Progenitor cell of endocrine pancreas (in vitro differentiated cells): ENCODE measurements at regions not wholly inside any gene's neighbourhood (a gene's known extent, or its start where the extent isn't known, plus 50 kb on each side); places are given as distances from the start of the nearest gene placed in this dataset.
"Not testable (repeated sequence)": the region's sequence is repeated elsewhere in the genome, so short reads cannot be mapped to it uniquely, and the experiment has no call there.

Source experiments
- DNase-seq: peaks from one replicate; pipeline ENCODE4 v3.0.0; 2021; ENCODE audit warnings: low spot score; ENCODE audit not compliant: unreplicated experiment
- H3K27ac Mint-ChIP-seq: 2 replicates; pipeline ENCODE4 v1.8.0; 2021; ENCODE audit warnings: mild to moderate bottlenecking, moderate library complexity, mixed read lengths
- H3K27me3 Mint-ChIP-seq: 2 replicates; pipeline ENCODE4 v1.8.0; 2021; ENCODE audit warnings: mixed read lengths
- H3K36me3 Mint-ChIP-seq: 2 replicates; pipeline ENCODE4 v1.8.0; 2022; ENCODE audit warnings: mixed read lengths; ENCODE audit not compliant: insufficient read depth
- H3K4me1 Mint-ChIP-seq: 2 replicates; pipeline ENCODE4 v1.8.0; 2021; ENCODE audit warnings: low read depth, mixed read lengths
- H3K4me3 Mint-ChIP-seq: 2 replicates; pipeline ENCODE4 v1.8.0; 2021; ENCODE audit warnings: low read depth, mild to moderate bottlenecking, moderate library complexity, mixed read lengths
- H3K9me3 Mint-ChIP-seq: 2 replicates; pipeline ENCODE4 v1.8.0; 2021; ENCODE audit warnings: low read depth, mixed read lengths
- TF ChIP-seq, protein P1 (sequence below): fragments of 200-600 bp; sonication (generic); IDR thresholded peaks from one replicate; pipeline ENCODE4 v1.5.0; 2021; ENCODE audit warnings: antibody characterized with exemption, mild to moderate bottlenecking; ENCODE audit not compliant: unreplicated experiment

DNA sequence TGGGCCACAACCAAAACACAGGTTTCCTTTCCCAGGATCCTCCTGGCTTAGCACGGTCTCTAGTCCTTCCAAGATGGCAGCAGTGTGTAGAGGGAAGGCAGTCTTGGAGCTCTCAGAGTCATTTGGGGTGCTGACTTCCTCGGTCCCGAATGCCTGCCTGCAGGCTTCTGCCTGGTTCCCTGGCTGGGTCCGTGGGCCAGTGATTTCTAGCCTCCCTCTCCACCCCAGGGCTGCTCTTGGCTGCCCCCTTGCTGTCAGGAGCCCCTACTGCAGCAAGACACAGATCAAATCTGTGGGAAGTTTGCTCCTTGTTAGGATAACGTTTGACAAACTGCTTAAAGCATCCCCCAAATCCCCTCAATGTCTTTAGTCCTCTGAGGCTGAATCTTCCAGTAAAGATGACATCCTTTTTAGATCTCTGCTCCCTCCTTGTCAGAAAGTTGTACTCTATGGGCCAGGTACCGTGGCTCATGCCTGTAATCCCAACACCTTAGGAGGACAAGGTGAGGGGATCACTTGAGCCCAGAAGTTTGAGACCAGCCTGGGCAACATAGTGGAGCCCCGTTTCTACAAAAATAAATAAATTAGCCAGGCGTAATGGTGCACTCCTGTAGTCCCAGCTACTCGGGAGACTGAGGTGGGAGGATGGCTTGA lies 272.5 kb downstream of the RRAGC start:
- Mint-ChIP-seq H3K27ac (no peak overlapping the region), H3K27me3 (peaks cover 21% of the 10 kb centered on the region), H3K4me1 (no peaks in the 10 kb centered on the region), H3K4me3 (no peak overlapping the region), H3K36me3 (no peaks in the 10 kb centered on the region), H3K9me3 (peaks cover 12% of the 10 kb centered on the region)
- TF ChIP-seq, protein P1, sequence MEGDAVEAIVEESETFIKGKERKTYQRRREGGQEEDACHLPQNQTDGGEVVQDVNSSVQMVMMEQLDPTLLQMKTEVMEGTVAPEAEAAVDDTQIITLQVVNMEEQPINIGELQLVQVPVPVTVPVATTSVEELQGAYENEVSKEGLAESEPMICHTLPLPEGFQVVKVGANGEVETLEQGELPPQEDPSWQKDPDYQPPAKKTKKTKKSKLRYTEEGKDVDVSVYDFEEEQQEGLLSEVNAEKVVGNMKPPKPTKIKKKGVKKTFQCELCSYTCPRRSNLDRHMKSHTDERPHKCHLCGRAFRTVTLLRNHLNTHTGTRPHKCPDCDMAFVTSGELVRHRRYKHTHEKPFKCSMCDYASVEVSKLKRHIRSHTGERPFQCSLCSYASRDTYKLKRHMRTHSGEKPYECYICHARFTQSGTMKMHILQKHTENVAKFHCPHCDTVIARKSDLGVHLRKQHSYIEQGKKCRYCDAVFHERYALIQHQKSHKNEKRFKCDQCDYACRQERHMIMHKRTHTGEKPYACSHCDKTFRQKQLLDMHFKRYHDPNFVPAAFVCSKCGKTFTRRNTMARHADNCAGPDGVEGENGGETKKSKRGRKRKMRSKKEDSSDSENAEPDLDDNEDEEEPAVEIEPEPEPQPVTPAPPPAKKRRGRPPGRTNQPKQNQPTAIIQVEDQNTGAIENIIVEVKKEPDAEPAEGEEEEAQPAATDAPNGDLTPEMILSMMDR: peak; percentile 92
- peak; percentile 52 for DNase-seq

DNA sequence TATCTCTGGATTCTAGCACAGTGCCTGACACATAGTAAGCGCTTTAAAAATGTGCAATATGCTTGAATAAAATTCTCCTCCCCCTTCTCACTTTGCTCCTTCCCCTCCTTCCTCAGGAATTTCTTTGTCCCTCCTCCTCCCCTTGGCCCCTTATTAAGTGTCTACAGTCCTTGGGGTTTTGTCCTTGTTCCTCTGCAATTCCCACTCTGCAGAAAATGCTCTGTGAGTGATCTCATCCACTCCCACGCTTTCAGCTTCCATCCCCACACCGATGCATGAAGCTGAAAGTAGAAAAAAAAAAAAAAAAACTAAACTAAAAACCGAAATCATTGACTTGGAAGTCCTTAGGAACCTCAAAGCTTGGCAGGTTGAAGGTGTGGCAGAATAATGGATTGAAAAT lies 273.6 kb downstream of the RRAGC start:
- Mint-ChIP-seq H3K36me3 (no peaks in the 10 kb centered on the region), H3K9me3 (peaks cover 12% of the 10 kb centered on the region), H3K27me3 (peaks cover 31% of the 10 kb centered on the region), H3K27ac (no peak overlapping the region), H3K4me1 (no peaks in the 10 kb centered on the region), H3K4me3 (no peak overlapping the region)
- TF ChIP-seq, protein P1: no peak
- DNase-seq: no peak

DNA sequence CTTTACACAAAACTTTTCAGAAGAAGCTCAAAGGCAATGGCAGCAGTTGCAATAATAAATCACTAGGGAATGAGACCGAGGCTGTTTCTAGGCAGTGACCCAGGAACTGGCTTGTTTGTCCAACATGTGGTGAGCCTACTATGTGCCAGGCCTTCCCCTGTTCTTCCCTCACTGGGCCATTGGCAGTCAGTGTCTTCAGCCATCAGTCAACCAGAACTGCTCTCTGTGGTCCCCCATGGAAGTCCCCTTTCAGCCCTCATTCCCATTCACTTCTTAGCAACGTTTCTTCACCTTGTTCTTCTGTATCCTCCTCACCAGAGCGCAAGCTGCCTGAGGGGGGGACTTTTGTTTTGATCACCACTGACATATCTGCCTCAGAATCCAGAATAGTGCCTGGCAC lies 274.1 kb downstream of the RRAGC start:
- Mint-ChIP-seq H3K4me1 (no peaks in the 10 kb centered on the region), H3K9me3 (peaks cover 12% of the 10 kb centered on the region), H3K36me3 (no peaks in the 10 kb centered on the region), H3K27ac (no peak overlapping the region), H3K4me3 (no peak overlapping the region), H3K27me3 (peaks cover 36% of the 10 kb centered on the region)
- TF ChIP-seq, protein P1: no peak
- no peak for DNase-seq

DNA sequence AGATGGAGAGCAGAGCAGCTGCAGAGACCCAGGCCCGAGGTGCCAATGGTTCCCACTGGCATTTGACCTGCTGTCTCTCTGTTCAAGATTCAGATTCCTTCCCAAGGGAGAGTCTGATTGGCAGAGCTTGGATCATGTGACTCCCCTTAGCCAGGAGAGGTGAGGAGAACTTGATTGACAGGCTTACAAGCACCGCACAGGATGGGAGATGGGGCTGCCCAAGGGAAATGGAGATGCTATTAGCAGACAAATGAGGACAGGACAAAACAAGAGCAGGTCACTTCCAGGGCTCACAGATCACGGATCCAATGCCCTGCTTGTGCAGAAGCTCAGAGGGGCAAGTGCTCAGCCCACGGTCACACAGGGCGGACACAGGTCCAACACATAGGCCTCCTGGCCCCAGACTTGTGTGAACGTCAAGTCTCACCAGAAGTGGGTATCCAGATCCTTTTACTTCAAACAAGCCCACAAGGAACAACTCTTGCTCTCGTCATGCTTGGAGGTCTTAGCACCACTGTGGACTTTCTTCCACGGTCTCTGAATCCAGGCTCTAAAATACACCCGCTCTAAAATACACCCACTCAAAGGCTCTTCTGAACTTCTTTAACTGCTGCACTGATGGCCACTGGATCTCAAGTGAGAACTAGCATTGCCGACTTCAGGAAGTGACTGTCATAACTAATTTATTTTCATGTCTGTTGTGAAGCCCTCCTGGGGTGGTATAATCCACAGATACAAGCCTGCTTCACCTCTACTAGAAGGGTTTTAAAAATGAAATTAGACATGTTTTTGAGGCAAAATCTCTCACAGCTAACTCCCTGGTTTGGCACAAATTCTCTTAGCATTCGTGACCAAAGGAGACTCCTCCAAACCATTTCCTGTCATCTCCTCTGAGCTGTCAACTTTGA lies 274.9 kb downstream of the RRAGC start:
- no peak for DNase-seq
- Mint-ChIP-seq H3K27ac (no peak overlapping the region), H3K4me3 (no peak overlapping the region), H3K27me3 (peaks cover 43% of the 10 kb centered on the region), H3K36me3 (no peaks in the 10 kb centered on the region), H3K9me3 (peaks cover 12% of the 10 kb centered on the region), H3K4me1 (no peaks in the 10 kb centered on the region)
- TF ChIP-seq, protein P1: no peak

DNA sequence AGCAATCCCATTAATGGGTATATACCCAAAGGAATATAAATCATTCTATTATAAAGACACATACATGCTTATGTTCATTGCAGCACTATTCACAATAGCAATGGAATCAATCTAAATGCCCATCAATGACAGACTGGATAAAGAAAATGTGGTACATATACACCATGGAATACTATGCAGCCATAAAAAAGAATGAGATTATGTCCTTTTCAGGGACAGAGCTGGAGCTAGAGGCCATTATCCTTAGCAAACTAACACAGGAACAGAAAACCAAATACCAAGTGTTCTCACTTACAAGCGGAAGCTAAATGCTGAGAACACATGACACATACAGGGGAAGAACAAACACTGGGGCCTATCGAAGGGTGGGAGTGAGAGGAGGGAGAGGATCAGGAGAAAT lies 276.3 kb downstream of the RRAGC start:
- Mint-ChIP-seq H3K27me3 (peaks cover 57% of the 10 kb centered on the region), H3K9me3 (peaks cover 12% of the 10 kb centered on the region), H3K27ac (peak overlapping the region; percentile 10)
- not testable (repeated sequence) for DNase-seq, H3K4me1 Mint-ChIP-seq, H3K36me3 Mint-ChIP-seq, H3K4me3 Mint-ChIP-seq
